Stimulated activated CD8-positive, alpha-beta memory T cell treated with anti-CD3 and anti-CD28 coated beads, Interleukin-4, amount 100 ng/mL, for 24 hours (primary cell): ENCODE measurements at regions not wholly inside any gene's neighbourhood (a gene's known extent, or its start where the extent isn't known, plus 50 kb on each side); places are given as distances from the start of the nearest gene placed in this dataset.

Experiments used
- DNase-seq: peaks from one replicate; pipeline ENCODE4 v3.0.0-alpha.2; 2020; ENCODE audit warnings: low read depth

- no peak for DNase-seq
Measured at GRCh38 chr14:71574976-71575375, 357.3 kb upstream of the RGS6 start.

DNA sequence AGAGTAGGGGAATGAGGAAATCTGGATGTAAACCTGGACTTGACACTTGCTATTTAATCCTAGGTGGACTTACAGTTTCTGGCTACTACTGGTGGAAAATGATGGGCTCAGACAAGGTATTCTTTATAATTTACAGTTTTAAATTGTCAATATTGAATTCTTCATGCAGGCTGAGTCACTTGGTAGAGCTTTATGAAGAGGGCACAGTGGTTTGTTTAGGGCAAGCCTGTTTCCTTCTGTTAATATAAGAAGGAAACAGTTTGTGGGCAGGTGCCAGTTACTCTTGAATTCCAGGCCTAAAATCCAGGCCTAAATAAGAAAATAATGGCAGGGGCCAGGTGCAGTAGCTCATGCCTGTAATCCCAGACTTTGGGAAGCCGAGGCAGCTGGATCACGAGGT lies 355.8 kb upstream of the RGS6 start:
- no peak for DNase-seq

GRCh38 chr14:71579331-71579730 lies 352.9 kb upstream of the RGS6 start:
- DNase-seq: no peak

GRCh38 chr14:71582705-71583104 lies 349.5 kb upstream of the RGS6 start:
- no peak for DNase-seq

- no peak for DNase-seq
Measured at GRCh38 chr14:71583194-71583593, 349.0 kb upstream of the RGS6 start.

DNA sequence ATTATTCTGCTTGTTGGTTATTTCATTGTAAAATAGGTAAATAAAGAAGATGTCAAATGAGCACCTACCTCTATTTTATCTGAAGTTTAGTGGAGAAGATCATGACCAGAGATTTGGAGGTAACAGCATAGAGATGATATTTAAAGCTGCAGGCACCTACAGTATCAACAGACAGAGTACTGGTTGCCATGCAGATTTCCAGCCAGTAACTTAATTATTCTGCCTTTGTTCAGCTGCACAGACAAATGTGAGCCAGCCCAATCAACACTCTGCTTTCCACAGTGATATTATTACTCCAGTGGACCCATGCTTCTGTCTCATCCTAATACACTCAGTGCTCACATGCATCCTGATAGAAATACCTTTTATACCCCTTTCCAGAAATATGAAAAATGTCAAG lies 348.5 kb upstream of the RGS6 start:
- no peak for DNase-seq

GRCh38 chr14:71585361-71585760 lies 346.9 kb upstream of the RGS6 start:
- DNase-seq: no peak

- no peak for DNase-seq
Measured at GRCh38 chr14:71586131-71586897, 345.9 kb upstream of the RGS6 start.

DNA sequence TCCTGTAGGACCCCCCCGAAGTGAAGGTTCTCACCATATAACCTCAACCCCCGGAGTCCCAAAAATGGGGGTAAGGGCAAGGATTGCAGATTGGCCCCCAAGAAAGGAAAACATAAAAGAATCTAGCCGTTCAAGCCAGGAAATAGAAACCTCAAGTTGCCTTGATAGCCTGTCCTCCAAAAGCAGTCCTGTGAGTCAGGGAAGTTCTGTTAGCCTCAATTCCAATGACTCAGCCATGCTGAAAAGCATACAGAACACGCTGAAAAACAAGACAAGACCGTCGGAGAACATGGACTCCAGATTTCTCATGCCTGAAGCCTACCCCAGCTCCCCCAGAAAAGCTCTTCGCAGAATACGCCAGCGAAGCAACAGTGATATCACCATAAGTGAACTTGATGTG lies 344.2 kb upstream of the RGS6 start:
- DNase-seq: no peak

DNA sequence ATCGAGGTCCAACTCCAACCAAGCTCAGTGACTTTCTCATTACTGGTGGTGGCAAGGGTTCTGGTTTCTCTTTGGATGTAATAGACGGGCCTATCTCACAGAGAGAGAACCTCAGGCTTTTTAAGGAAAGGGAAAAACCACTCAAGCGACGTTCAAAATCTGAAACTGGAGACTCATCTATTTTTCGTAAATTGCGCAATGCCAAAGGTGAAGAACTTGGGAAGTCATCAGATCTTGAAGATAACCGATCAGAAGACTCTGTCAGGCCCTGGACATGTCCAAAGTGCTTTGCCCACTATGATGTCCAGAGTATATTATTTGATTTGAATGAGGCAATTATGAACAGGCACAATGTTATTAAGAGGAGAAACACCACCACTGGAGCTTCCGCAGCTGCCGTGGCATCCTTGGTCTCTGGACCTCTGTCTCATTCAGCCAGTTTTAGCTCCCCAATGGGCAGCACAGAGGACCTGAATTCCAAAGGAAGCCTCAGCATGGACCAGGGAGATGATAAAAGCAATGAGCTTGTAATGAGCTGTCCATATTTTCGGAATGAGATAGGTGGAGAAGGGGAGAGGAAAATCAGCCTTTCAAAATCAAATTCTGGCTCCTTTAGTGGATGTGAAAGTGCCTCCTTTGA lies 343.5 kb upstream of the RGS6 start:
- DNase-seq: no peak

- no peak for DNase-seq
Measured at GRCh38 chr14:71589609-71590008, 342.6 kb upstream of the RGS6 start.

- no peak for DNase-seq
Measured at GRCh38 chr14:71590131-71590530, 342.1 kb upstream of the RGS6 start.

DNA sequence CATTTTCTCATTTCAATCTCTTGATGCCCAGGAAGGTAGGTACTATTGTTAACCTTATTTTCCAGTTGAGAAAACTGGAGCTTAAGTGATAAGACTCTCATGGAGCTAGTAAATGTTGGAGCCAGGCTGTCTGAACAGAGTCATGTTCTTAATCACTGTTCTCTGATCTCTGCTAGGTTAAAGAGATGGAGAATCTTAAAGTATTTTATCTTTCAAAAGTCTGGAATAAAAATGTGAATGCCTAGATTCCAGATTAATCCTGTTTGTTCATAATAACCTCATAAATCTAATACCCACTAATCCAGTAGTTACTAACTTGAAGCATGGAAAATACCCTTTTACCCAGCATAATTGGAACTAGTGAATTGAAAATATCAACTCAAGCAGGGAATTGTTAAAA lies 341.0 kb upstream of the RGS6 start:
- no peak for DNase-seq

- no peak for DNase-seq
Measured at GRCh38 chr14:71591929-71592328, 340.3 kb upstream of the RGS6 start.

- DNase-seq: no peak
Measured at GRCh38 chr14:71592361-71592760, 339.9 kb upstream of the RGS6 start.

- no peak for DNase-seq
Measured at GRCh38 chr14:71593966-71594365, 338.3 kb upstream of the RGS6 start.

GRCh38 chr14:71594821-71595220 lies 337.4 kb upstream of the RGS6 start:
- no peak for DNase-seq

DNA sequence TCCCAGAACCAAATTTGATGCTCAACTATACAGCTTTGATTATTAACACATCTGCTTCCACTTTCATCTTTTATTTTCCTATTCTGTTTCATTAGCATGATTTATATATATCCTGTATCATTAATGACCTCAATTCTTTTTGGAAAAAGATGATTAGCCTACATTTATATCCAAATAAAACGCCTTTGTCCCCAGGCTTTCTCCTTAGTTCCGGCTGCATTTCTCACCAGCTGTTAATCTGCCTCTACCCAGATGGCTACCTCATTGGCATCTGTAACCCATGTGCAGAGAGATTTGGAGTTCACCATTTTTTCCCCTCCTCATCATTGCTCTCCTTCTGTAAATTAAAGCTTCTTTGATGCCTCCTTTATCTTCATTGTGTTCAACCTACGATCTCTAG lies 336.8 kb upstream of the RGS6 start:
- no peak for DNase-seq

DNA sequence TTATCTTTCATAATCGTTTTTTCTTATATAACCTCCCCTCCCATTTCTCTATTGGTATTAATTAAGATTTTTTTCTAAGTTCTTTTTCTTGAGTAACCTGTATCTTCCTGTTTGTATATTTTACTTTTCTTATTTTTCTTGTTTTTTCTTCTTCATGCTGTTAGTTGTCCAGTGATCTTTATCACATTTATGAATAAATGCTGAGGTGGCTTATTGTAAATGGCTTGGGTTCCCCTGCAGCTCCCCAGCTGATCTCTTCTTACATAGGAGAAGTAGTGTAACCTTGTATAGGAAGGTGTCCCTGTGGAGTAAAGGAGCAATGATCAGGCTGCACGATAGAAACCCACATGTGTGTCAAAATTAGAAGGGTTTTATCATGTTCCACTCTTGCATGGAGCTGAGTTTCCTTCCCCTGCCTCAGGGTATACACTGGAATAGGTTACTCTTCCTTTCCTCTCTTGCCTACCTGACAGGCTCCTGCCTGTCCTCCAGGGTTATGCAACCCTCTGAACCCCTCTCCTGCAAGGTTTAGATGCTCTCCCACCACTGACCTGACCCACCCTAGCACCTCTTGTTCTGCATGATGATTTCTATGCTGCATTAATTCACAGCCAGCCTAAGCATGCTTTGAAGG lies 334.8 kb upstream of the RGS6 start:
- DNase-seq: no peak

GRCh38 chr14:71597955-71598660 lies 334.1 kb upstream of the RGS6 start:
- DNase-seq: no peak

DNA sequence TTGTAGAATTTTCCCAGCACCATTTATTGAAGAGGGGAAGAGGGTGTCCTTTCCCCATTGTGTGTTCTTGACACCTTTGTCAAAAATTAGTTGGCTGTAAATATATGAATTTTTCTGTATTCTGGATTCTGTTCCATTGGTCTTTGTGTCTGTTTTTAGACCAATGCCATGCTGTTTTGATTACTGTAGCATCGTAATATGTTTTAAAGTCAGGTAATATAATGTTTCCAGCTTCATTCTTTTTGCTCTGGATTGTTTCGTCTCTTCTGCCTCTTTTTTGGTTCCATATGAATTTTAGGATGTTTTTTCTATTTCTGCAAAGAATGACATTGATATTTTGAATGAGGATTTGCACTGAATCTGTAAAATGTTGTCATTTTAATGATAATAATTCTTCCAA lies 331.9 kb upstream of the RGS6 start:
- no peak for DNase-seq

GRCh38 chr14:71602524-71602923 lies 329.7 kb upstream of the RGS6 start:
- no peak for DNase-seq

GRCh38 chr14:71604231-71604630 lies 328.0 kb upstream of the RGS6 start:
- no peak for DNase-seq
